GM18909 (cell line): ENCODE measurements at regions not wholly inside any gene's neighbourhood (a gene's known extent, or its start where the extent isn't known, plus 50 kb on each side); places are given as distances from the start of the nearest gene placed in this dataset.

Experiments used
- ATAC-seq: cut with Tn5 transposase; IDR thresholded peaks from one replicate; pipeline ENCODE4 v1.9.1; 2021; ENCODE audit warnings: mild to moderate bottlenecking; ENCODE audit not compliant: unreplicated experiment, poor library complexity

GRCh38 chr22:49266561-49267519 is 560.8 kb downstream of the BRD1 start:
- ATAC-seq: no peak

GRCh38 chr22:49264696-49265095 is 563.0 kb downstream of the BRD1 start:
- ATAC-seq: no peak

- ATAC-seq: no peak
These were observed 564.6 kb downstream of the BRD1 start for GRCh38 chr22:49263101-49263500.

- no peak for ATAC-seq
These were observed 565.5 kb downstream of the BRD1 start for GRCh38 chr22:49262167-49262566.

GRCh38 chr22:49261616-49262015 is 566.1 kb downstream of the BRD1 start:
- no peak for ATAC-seq

GRCh38 chr22:49260681-49261580 is 566.7 kb downstream of the BRD1 start:
- no peak for ATAC-seq

- no peak for ATAC-seq
These were observed 567.6 kb downstream of the BRD1 start for GRCh38 chr22:49259839-49260615.

GRCh38 chr22:49258107-49259010 is 569.3 kb downstream of the BRD1 start:
- no peak for ATAC-seq

- no peak for ATAC-seq
These were observed 570.1 kb downstream of the BRD1 start for GRCh38 chr22:49257551-49257961.

GRCh38 chr22:49255741-49256318 is 571.8 kb downstream of the BRD1 start:
- no peak for ATAC-seq

GRCh38 chr22:49255154-49255553 is 572.5 kb downstream of the BRD1 start:
- no peak for ATAC-seq

GRCh38 chr22:49253656-49254055 is 574.0 kb downstream of the BRD1 start:
- ATAC-seq: no peak

- no peak for ATAC-seq
These were observed 576.3 kb downstream of the BRD1 start for GRCh38 chr22:49251371-49251770.

GRCh38 chr22:49247194-49247924 is 580.3 kb downstream of the BRD1 start:
- no peak for ATAC-seq

- ATAC-seq: no peak
These were observed 582.9 kb downstream of the BRD1 start for GRCh38 chr22:49244466-49245420.

- no peak for ATAC-seq
These were observed 583.7 kb downstream of the BRD1 start for GRCh38 chr22:49243965-49244364.

- no peak for ATAC-seq
These were observed 584.3 kb downstream of the BRD1 start for GRCh38 chr22:49243335-49243734.
